Activated naive CD4-positive, alpha-beta T cell treated with anti-CD3 and anti-CD28 coated beads for 36 hours (primary cell): ENCODE measurements at regions not wholly inside any gene's neighbourhood (a gene's known extent, or its start where the extent isn't known, plus 50 kb on each side); places are given as distances from the start of the nearest gene placed in this dataset.

Source experiments
- CTCF ChIA-PET: fragments of 350-600 bp; sonication (Branson Sonifier 250); formaldehyde crosslinking; loops from one replicate; lab custom pipeline; 2021; ENCODE audit warnings: antibody characterized with exemption; lab: Charles Lee
- DNase-seq: peaks from one replicate; pipeline ENCODE4 v3.0.0-alpha.2; 2020
- H3K27ac Mint-ChIP-seq: one replicate; pipeline ENCODE4 v1.8.0; 2021; ENCODE audit warnings: mild to moderate bottlenecking, mixed read lengths
- H3K27me3 Mint-ChIP-seq: one replicate; pipeline ENCODE4 v1.8.0; 2021; ENCODE audit warnings: low read depth, mixed read lengths
- H3K36me3 Mint-ChIP-seq: one replicate; pipeline ENCODE4 v1.8.0; 2021; ENCODE audit warnings: low read depth, mixed read lengths
- H3K4me1 Mint-ChIP-seq: one replicate; pipeline ENCODE4 v1.8.0; 2021; ENCODE audit warnings: low read depth, mixed read lengths
- H3K4me3 Mint-ChIP-seq: one replicate; pipeline ENCODE4 v1.8.0; 2021; ENCODE audit warnings: mild to moderate bottlenecking, moderate library complexity, mixed read lengths
- H3K9me3 Mint-ChIP-seq: one replicate; pipeline ENCODE4 v1.8.0; 2021; ENCODE audit warnings: mixed read lengths
- intact Hi-C: fragments of 100-400 bp; cut with micrococcal nuclease; formaldehyde crosslinking; loops from one replicate; pipeline ENCODE4 v1.15.1; 2023

GRCh38 chr5:117860550-117860949 lies 1127.8 kb downstream of the DTWD2 start:
- CTCF ChIA-PET, result no interaction called here
- H3K27me3 Mint-ChIP-seq, result no peaks in the 10 kb centered on the region
- H3K36me3 Mint-ChIP-seq, result no peaks in the 10 kb centered on the region
- intact Hi-C loops, result no loop called here
- no peaks in the 10 kb centered on the region for H3K9me3 Mint-ChIP-seq
- no peaks in the 10 kb centered on the region for H3K4me1 Mint-ChIP-seq
- H3K4me3 Mint-ChIP-seq, result no peak overlapping the region
- H3K27ac Mint-ChIP-seq, result no peak overlapping the region
- DNase-seq, result no peak

GRCh38 chr5:117859176-117859575 lies 1129.2 kb downstream of the DTWD2 start:
- no peaks in the 10 kb centered on the region for H3K27me3 Mint-ChIP-seq
- H3K4me3 Mint-ChIP-seq, result no peak overlapping the region
- intact Hi-C loops, result no loop called here
- H3K9me3 Mint-ChIP-seq, result no peaks in the 10 kb centered on the region
- H3K36me3 Mint-ChIP-seq, result no peaks in the 10 kb centered on the region
- H3K4me1 Mint-ChIP-seq, result no peaks in the 10 kb centered on the region
- no peak for DNase-seq
- CTCF ChIA-PET, result no interaction called here
- H3K27ac Mint-ChIP-seq, result no peak overlapping the region

DNA sequence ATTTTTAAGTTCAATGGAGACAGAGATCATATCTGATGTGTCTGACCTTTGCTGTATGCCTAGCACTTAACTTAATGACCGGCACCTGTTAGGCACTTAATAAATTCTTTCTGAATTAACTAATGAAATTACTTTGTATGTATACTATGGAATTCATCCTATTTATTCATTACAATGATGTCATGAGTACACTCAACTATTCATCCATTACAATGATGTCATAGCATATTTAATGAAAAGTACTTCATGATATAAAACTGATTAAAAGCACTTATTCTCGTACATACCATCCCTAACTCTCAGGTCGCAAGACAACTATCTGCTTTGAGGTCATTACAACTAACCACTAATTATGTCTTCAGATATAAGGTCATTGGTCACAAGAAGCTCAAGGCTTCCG lies 1131.6 kb downstream of the DTWD2 start:
- DNase-seq, result no peak
- Mint-ChIP-seq H3K27ac (no peak overlapping the region), H3K4me1 (no peaks in the 10 kb centered on the region), H3K36me3 (no peaks in the 10 kb centered on the region), H3K9me3 (no peaks in the 10 kb centered on the region), H3K4me3 (no peak overlapping the region), H3K27me3 (no peaks in the 10 kb centered on the region)
- intact Hi-C loops, result no loop called here
- CTCF ChIA-PET, result no interaction called here

DNA sequence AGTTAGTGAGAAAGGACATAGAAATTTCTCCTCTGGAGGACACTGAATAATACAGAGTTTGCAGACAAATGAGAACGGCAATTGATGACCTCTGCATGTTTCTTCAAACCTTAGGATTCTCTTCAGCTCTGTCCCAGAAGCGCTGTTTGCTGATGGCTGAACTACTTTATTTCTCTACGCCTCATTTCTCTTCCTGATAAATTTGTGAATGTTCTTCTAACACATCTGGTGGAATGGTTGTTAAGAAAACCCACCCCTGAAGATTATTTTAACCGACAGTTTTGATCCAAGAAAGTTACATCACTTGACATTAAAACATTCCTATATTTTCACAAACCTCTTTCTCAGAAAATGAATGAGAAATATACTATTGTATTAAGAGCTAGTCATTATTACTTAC lies 1150.6 kb downstream of the DTWD2 start:
- Mint-ChIP-seq H3K9me3 (peaks cover 2% of the 10 kb centered on the region), H3K36me3 (no peaks in the 10 kb centered on the region), H3K4me3 (no peak overlapping the region), H3K4me1 (no peaks in the 10 kb centered on the region), H3K27ac (no peak overlapping the region), H3K27me3 (no peaks in the 10 kb centered on the region)
- CTCF ChIA-PET, result no interaction called here
- intact Hi-C loops, result no loop called here
- no peak for DNase-seq

- intact Hi-C loops, result no loop called here
- Mint-ChIP-seq H3K27ac (no peak overlapping the region), H3K4me1 (no peaks in the 10 kb centered on the region), H3K4me3 (no peak overlapping the region), H3K9me3 (peaks cover 8% of the 10 kb centered on the region), H3K36me3 (no peaks in the 10 kb centered on the region), H3K27me3 (no peaks in the 10 kb centered on the region)
- CTCF ChIA-PET, result no interaction called here
- DNase-seq, result no peak
These were observed 1154.7 kb downstream of the DTWD2 start for GRCh38 chr5:117833691-117834090.

DNA sequence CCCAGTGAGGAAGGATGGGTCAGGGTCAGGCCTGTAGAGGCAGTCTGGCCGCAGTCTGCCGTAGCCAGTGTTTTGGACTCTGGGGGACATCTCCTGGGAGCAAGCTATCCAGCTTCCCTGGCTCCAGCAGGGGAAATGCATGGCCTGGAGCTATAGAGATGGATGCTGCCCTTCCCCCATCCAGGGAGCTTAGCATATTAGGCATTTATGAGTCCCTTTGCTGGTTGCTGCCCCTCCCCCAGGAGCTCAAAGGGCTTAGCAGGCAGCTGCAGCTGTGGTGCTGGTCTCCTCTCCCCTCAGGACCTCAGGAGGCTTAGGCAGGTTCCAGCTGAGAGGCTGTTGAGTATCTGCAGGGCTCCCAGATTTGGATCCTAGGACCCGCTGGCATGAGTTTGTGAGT lies 1158.7 kb downstream of the DTWD2 start:
- no peak for DNase-seq
- Mint-ChIP-seq H3K9me3 (peaks cover 24% of the 10 kb centered on the region), H3K27ac (no peak overlapping the region), H3K4me3 (no peak overlapping the region), H3K4me1 (no peaks in the 10 kb centered on the region), H3K36me3 (no peaks in the 10 kb centered on the region), H3K27me3 (no peaks in the 10 kb centered on the region)
- intact Hi-C loops, result no loop called here
- CTCF ChIA-PET, result no interaction called here

DNA sequence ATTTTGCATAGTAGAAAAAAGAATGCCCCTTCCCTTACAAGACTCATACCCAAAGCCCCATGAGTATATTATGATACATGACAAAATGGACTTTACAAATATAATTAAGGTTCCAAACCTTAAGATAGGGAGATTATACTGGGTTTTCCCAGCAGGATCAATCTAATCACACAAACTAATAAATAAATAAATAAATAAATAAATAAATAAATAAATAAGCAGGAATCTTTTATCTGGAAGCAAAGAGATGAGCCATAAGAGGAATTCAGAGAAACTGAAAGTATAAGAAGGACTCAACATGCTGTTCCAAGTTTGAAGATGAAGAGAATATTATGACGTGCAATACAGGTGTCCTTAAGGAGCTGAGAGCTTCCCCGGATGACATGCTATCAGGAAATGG lies 1174.5 kb downstream of the DTWD2 start:
- intact Hi-C loops, result no loop called here
- no peak overlapping the region for H3K27ac Mint-ChIP-seq

DNA sequence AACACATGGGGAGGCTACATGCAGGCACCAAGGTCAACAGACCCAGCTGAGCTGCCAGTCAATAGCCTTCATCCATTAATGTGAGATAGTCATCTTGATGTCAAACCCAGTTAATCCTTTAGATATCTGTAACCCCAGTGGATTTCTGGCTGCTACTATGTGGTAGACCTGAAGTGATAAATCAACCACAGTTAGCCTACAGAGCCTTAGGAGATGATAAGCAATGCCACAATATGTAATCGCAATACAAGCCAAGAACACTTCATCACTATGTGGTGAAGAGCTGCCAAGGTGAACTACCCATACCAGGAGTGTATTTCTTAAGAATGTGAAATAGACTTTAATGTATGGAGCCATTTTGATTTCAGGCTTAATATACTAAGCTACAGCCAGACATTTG lies 1175.5 kb downstream of the DTWD2 start:
- DNase-seq, result no peak
- Mint-ChIP-seq H3K27me3 (no peaks in the 10 kb centered on the region), H3K9me3 (peaks cover 8% of the 10 kb centered on the region), H3K36me3 (no peaks in the 10 kb centered on the region), H3K4me1 (no peaks in the 10 kb centered on the region), H3K27ac (no peak overlapping the region), H3K4me3 (no peak overlapping the region)
- intact Hi-C loops, result no loop called here
- CTCF ChIA-PET, result no interaction called here

More for the DNA sequence above, 1174.5 kb downstream of the DTWD2 start:
- Mint-ChIP-seq H3K27me3 (no peaks in the 10 kb centered on the region), H3K4me3 (no peak overlapping the region), H3K9me3 (peaks cover 8% of the 10 kb centered on the region), H3K36me3 (no peaks in the 10 kb centered on the region), H3K4me1 (no peaks in the 10 kb centered on the region)
- CTCF ChIA-PET, result no interaction called here
- no peak for DNase-seq

DNA sequence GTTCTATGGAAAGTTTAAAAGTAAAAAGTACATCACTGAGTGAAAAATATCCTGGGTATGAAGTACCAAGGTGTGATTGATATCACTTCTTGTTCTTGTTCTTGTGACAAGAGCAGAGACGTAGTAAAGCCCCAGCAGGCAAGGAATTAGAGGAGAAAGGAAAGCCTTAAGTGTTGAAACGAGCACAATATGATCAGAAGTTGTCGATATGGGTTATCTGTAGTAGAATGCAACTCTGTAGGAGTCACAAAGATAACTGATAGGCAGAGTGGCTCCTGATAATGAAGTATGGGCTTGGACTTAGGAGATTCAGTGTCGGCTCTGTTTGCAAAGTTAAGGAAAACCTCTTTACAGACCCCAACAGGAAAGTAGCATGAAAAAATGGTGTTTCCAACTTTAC lies 1179.1 kb downstream of the DTWD2 start:
- intact Hi-C loops, result no loop called here
- Mint-ChIP-seq H3K27ac (no peak overlapping the region), H3K9me3 (peaks cover 6% of the 10 kb centered on the region), H3K36me3 (no peaks in the 10 kb centered on the region), H3K4me3 (no peak overlapping the region), H3K27me3 (no peaks in the 10 kb centered on the region), H3K4me1 (no peaks in the 10 kb centered on the region)
- CTCF ChIA-PET, result no interaction called here
- no peak for DNase-seq

GRCh38 chr5:117805058-117805457 lies 1183.3 kb downstream of the DTWD2 start:
- no peak for DNase-seq
- no peak overlapping the region for H3K27ac Mint-ChIP-seq
- H3K9me3 Mint-ChIP-seq, result peaks cover 4% of the 10 kb centered on the region
- H3K4me1 Mint-ChIP-seq, result no peaks in the 10 kb centered on the region
- CTCF ChIA-PET, result no interaction called here
- H3K36me3 Mint-ChIP-seq, result no peaks in the 10 kb centered on the region
- intact Hi-C loops, result no loop called here
- no peak overlapping the region for H3K4me3 Mint-ChIP-seq
- no peaks in the 10 kb centered on the region for H3K27me3 Mint-ChIP-seq

DNA sequence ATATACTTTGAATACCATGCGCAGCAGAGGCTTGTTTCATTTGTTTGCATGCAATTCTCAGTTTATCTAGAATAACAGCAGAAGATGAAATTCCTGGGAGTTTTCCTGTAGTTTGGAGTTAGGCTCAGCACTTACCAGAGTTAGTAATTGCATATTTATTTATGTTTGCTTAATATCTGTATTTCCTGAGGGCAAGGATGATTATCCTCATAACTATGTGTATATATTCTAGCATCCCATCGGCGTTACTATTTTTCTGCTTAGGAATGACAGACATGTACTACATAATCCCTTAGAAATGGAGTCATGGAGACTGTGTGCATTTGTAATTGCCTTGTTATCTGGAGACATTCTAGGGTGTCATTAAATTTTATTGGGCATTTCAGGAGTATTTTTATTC lies 1184.8 kb downstream of the DTWD2 start:
- no peaks in the 10 kb centered on the region for H3K4me1 Mint-ChIP-seq
- H3K36me3 Mint-ChIP-seq, result no peaks in the 10 kb centered on the region
- CTCF ChIA-PET, result no interaction called here
- no peak overlapping the region for H3K4me3 Mint-ChIP-seq
- H3K27me3 Mint-ChIP-seq, result no peaks in the 10 kb centered on the region
- intact Hi-C loops, result no loop called here
- peaks cover 4% of the 10 kb centered on the region for H3K9me3 Mint-ChIP-seq
- no peak overlapping the region for H3K27ac Mint-ChIP-seq
- DNase-seq, result no peak

GRCh38 chr5:117801583-117801982 lies 1186.8 kb downstream of the DTWD2 start:
- intact Hi-C loops, result no loop called here
- H3K27me3 Mint-ChIP-seq, result no peaks in the 10 kb centered on the region
- H3K4me3 Mint-ChIP-seq, result no peak overlapping the region
- H3K27ac Mint-ChIP-seq, result no peak overlapping the region
- no peaks in the 10 kb centered on the region for H3K36me3 Mint-ChIP-seq
- H3K9me3 Mint-ChIP-seq, result peaks cover 4% of the 10 kb centered on the region
- H3K4me1 Mint-ChIP-seq, result no peaks in the 10 kb centered on the region
- CTCF ChIA-PET, result no interaction called here
- no peak for DNase-seq

GRCh38 chr5:117800261-117800660 lies 1188.1 kb downstream of the DTWD2 start:
- Mint-ChIP-seq H3K4me1 (no peaks in the 10 kb centered on the region), H3K27ac (no peak overlapping the region), H3K4me3 (no peak overlapping the region), H3K27me3 (no peaks in the 10 kb centered on the region), H3K9me3 (peaks cover 4% of the 10 kb centered on the region), H3K36me3 (no peaks in the 10 kb centered on the region)
- CTCF ChIA-PET, result no interaction called here
- DNase-seq, result no peak
- intact Hi-C loops, result no loop called here

GRCh38 chr5:117794847-117795246 lies 1193.5 kb downstream of the DTWD2 start:
- Mint-ChIP-seq H3K36me3 (no peaks in the 10 kb centered on the region), H3K9me3 (no peaks in the 10 kb centered on the region), H3K27ac (no peak overlapping the region), H3K4me3 (no peak overlapping the region), H3K27me3 (no peaks in the 10 kb centered on the region), H3K4me1 (no peaks in the 10 kb centered on the region)
- no peak for DNase-seq
- intact Hi-C loops, result no loop called here
- CTCF ChIA-PET, result interaction anchor here (0.6 kb wide), 1 partner anchor 1977 kb away, joined by 3 read pairs; no protein-coding TSS in a partner anchor
